HCT116 (cell line): ENCODE measurements at regions not wholly inside any gene's neighbourhood (a gene's known extent, or its start where the extent isn't known, plus 50 kb on each side); places are given as distances from the start of the nearest gene placed in this dataset.

Experiments used
- ATAC-seq: fragments of 200-7000 bp; cut with Tn5 transposase; 2 replicates; pipeline ENCODE4 v1.9.1; 2020; ENCODE audit warnings: mild to moderate bottlenecking, moderate library complexity
- BruUV-seq: library from RNA; stranded (reverse); fragments of 400-500 nt; replicated peaks from 2 replicates; lab custom pipeline; 2021; lab: Mats Ljungman, UMichigan
- CTCF ChIA-PET: fragments of 300-600 bp; sonication (Branson Sonifier 250); formaldehyde crosslinking; loops from one replicate; lab custom pipeline; 2021; ENCODE audit warnings: antibody characterized with exemption; lab: Charles Lee
- POLR2A ChIA-PET: fragments of 300-600, 350-600 bp; sonication (Branson Sonifier 250); formaldehyde crosslinking; loops from one replicate; lab custom pipeline; 2021; ENCODE audit warnings: antibody characterized with exemption; lab: Charles Lee
- RAD21 ChIA-PET, 2 experiments: fragments of 300-600 bp; sonication (Branson Sonifier 250); formaldehyde crosslinking; loops; one replicate each; lab custom pipeline; 2023; ENCODE audit warnings: low total read pairs in 2 of 2; ENCODE audit not compliant: uncharacterized antibody in 2 of 2, unreplicated experiment in 2 of 2, low non-redundant PET in 1 of 2; lab: Charles Lee
- DNase-seq: peaks from one replicate; pipeline ENCODE4 v3.0.0-alpha.2; 2010; ENCODE audit warnings: low read depth, low spot score
- H2AFZ ChIP-seq: fragments of 200-600 bp; shearing (Covaris generic), sonication (generic); 2 replicates; pipeline ENCODE4 v1.6.1; 2017; ENCODE audit warnings: low read depth, mixed run types, mixed read lengths, antibody characterized with exemption, low read length; ENCODE audit not compliant: poor library complexity, severe bottlenecking
- H3K27ac ChIP-seq: 2 replicates; pipeline ENCODE4 v1.5.1; 2012; ENCODE audit warnings: low read depth, low read length
- H3K27me3 ChIP-seq: fragments of 200-600 bp; sonication (generic); 2 replicates; pipeline ENCODE4 v1.6.1; 2016; ENCODE audit warnings: mixed run types, low read length, mixed read lengths; ENCODE audit not compliant: insufficient read depth
- H3K36me3 ChIP-seq, 2 experiments: fragments of 200-500 bp in 1 of 2; fragments of 200-600 bp in 1 of 2; sonication (Bioruptor generic) in 1 of 2; sonication (generic) in 1 of 2; 2 replicates each; pipeline versions ENCODE4 v1.5.1 to v1.6.1; 2014 to 2016; ENCODE audit warnings: low read length in 2 of 2, inconsistent platforms in 1 of 2, mixed read lengths in 1 of 2, mixed run types in 1 of 2; ENCODE audit not compliant: insufficient read depth in 2 of 2, control insufficient read depth in 1 of 2
- H3K4me1 ChIP-seq, 2 experiments: fragments of 200-600 bp in 1 of 2; sonication (generic) in 1 of 2; 2 replicates each; pipeline versions ENCODE4 v1.5.1 to v1.6.1; 2012 to 2017; ENCODE audit warnings: low read length in 2 of 2, inconsistent platforms in 1 of 2, mild to moderate bottlenecking in 1 of 2, mixed read lengths in 1 of 2, mixed run types in 1 of 2, moderate library complexity in 1 of 2; ENCODE audit not compliant: insufficient read depth in 2 of 2, control insufficient read depth in 1 of 2
- H3K4me2 ChIP-seq: fragments of 200-600 bp; sonication (generic); 2 replicates; pipeline ENCODE4 v1.6.1; 2017; ENCODE audit warnings: mixed run types, low read length, mixed read lengths
- H3K4me3 ChIP-seq, 2 experiments: fragments of 200-600 bp in 1 of 2; sonication (generic) in 1 of 2; replicated peaks in 1 of 2; 2 replicates each; pipeline ENCODE4 v1.5.1; 2011 to 2016; ENCODE audit warnings: low read length in 2 of 2, control low read depth in 1 of 2, low read depth in 1 of 2, mild to moderate bottlenecking in 1 of 2, mixed read lengths in 1 of 2, mixed run types in 1 of 2
- H3K79me2 ChIP-seq: fragments of 200-600 bp; sonication (generic); 2 replicates; pipeline ENCODE4 v1.6.1; 2017; ENCODE audit warnings: mild to moderate bottlenecking, mixed run types, low read length, moderate library complexity, mixed read lengths; ENCODE audit not compliant: insufficient read depth
- H3K9ac ChIP-seq: fragments of 200-600 bp; sonication (generic); 2 replicates; pipeline ENCODE4 v1.6.1; 2016; ENCODE audit warnings: low read length, mixed read lengths
- H3K9me2 ChIP-seq: fragments of 200-600 bp; sonication (generic), shearing (Covaris generic); 2 replicates; pipeline ENCODE4 v1.6.1; 2017; ENCODE audit warnings: mixed run types, mild to moderate bottlenecking, moderate library complexity; ENCODE audit not compliant: insufficient read depth
- H3K9me3 ChIP-seq, 2 experiments: fragments of 200-500 bp in 1 of 2; fragments of 200-600 bp in 1 of 2; sonication (Bioruptor generic) in 1 of 2; sonication (generic) in 1 of 2; 2 replicates each; pipeline ENCODE4 v1.6.1; 2014 to 2017; ENCODE audit warnings: low read length in 2 of 2, mixed read lengths in 2 of 2, inconsistent platforms in 1 of 2, low read depth in 1 of 2, mild to moderate bottlenecking in 1 of 2, mixed run types in 1 of 2, moderate library complexity in 1 of 2; ENCODE audit not compliant: control insufficient read depth in 1 of 2, insufficient read depth in 1 of 2
- H4K20me1 ChIP-seq: fragments of 200-600 bp; sonication (generic), shearing (Covaris generic); 2 replicates; pipeline ENCODE4 v1.6.1; 2017; ENCODE audit warnings: mixed run types, mild to moderate bottlenecking, moderate library complexity; ENCODE audit not compliant: insufficient read depth
- CBX3 ChIP-seq: IDR thresholded peaks from 2 replicates; pipeline ENCODE4 v1.6.1; 2012; ENCODE audit warnings: low read depth
- ELF1 ChIP-seq: IDR thresholded peaks from 2 replicates; pipeline ENCODE4 v1.6.1; 2012; ENCODE audit warnings: low read depth, borderline replicate concordance
- EZH2phosphoT487 ChIP-seq: fragments of 200-600 bp; IDR thresholded peaks from 2 replicates; pipeline ENCODE4 v1.6.1; 2018; ENCODE audit warnings: antibody characterized with exemption, borderline replicate concordance
- SIN3A ChIP-seq: IDR thresholded peaks from 2 replicates; pipeline ENCODE4 v1.6.1; 2012; ENCODE audit warnings: low read depth
- SP1 ChIP-seq: IDR thresholded peaks from 2 replicates; pipeline ENCODE4 v1.6.1; 2012; ENCODE audit warnings: low read depth
- YY1 ChIP-seq: IDR thresholded peaks from 2 replicates; pipeline ENCODE4 v1.6.1; 2011; ENCODE audit warnings: low read length, low read depth, moderate library complexity, mild to moderate bottlenecking; ENCODE audit not compliant: insufficient replicate concordance; ENCODE audit errors: extremely low read depth
- ZFX ChIP-seq: fragments of 450-650 bp; IDR thresholded peaks from 2 replicates; pipeline ENCODE4 v1.6.1; 2017
- intact Hi-C: fragments of 100-400 bp; cut with micrococcal nuclease; formaldehyde crosslinking; loops from 2 replicates; pipeline ENCODE4 v1.10.0; 2022
- TF ChIP-seq, protein P1 (sequence below): IDR thresholded peaks from 2 replicates; pipeline ENCODE4 v1.6.1; 2012
- TF ChIP-seq, protein P2 (sequence below): IDR thresholded peaks from 2 replicates; pipeline ENCODE4 v1.6.1; 2011; ENCODE audit warnings: mild to moderate bottlenecking, low read length, moderate library complexity; ENCODE audit not compliant: insufficient replicate concordance; ENCODE audit errors: extremely low read depth

DNA sequence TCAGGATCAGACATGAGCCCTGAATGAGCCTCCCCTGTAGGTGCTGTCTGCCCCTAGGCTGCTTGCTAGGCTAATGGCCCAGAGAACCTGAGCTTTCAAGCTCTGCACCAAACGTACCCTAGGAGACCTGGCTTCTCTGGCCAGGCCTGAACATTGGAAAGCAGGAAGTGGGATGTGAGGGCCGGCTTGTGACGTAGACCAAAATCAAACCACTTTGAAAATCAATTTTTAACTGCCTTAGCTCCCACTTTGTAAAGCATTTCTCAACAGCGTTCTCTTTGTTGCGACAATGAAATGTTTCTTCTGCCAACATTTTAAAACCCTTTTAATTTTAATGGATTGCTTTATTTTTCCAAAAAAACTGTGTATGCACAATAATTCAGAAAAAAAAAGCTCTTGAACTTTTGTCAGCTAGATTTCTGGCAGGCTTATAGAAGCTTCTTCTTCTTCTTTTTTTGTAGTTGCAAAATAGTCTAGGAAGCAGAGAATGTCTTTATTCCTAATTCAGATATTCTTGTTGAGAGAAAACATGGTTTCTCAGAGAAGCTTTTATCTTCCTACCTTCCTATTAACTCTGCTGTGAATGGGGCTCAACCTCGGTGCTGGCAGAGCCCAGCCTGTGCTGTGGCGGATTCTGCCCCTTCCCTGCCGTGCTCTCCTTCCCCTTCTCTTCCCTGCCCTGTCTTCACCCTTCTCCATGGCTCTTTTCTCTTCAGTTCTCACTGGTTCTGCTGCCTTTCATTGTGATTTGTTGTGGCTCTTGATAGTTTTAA lies 145.2 kb upstream of the SFRP2 start:
- ATAC-seq (no peak), DNase-seq (no peak)
- RAD21 ChIA-PET, result no interaction called here
- no TSS peak for BruUV-seq
- H3K4me1 ChIP-seq, result no peaks in the 10 kb centered on the region
- no peaks in the 10 kb centered on the region for H3K36me3 ChIP-seq
- no peaks in the 10 kb centered on the region for H4K20me1 ChIP-seq
- H3K9me3 ChIP-seq, result no peaks in the 10 kb centered on the region
- intact Hi-C loops, result no loop called here
- CTCF ChIA-PET, result no interaction called here
- H3K27ac ChIP-seq, result no peak overlapping the region
- no peak overlapping the region for H2AFZ ChIP-seq
- peaks cover 6% of the 10 kb centered on the region; the same call in 1 of the 2 replicates for H3K27me3 ChIP-seq
- POLR2A ChIA-PET, result no interaction called here
- TF ChIP-seq ELF1 (no peak), YY1 (no peak), EZH2phosphoT487 (no peak), CBX3 (no peak), ZFX (no peak), SP1 (no peak), SIN3A (no peak)
- TF ChIP-seq, protein P1, sequence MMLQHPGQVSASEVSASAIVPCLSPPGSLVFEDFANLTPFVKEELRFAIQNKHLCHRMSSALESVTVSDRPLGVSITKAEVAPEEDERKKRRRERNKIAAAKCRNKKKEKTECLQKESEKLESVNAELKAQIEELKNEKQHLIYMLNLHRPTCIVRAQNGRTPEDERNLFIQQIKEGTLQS, result no peak
- TF ChIP-seq, protein P2, sequence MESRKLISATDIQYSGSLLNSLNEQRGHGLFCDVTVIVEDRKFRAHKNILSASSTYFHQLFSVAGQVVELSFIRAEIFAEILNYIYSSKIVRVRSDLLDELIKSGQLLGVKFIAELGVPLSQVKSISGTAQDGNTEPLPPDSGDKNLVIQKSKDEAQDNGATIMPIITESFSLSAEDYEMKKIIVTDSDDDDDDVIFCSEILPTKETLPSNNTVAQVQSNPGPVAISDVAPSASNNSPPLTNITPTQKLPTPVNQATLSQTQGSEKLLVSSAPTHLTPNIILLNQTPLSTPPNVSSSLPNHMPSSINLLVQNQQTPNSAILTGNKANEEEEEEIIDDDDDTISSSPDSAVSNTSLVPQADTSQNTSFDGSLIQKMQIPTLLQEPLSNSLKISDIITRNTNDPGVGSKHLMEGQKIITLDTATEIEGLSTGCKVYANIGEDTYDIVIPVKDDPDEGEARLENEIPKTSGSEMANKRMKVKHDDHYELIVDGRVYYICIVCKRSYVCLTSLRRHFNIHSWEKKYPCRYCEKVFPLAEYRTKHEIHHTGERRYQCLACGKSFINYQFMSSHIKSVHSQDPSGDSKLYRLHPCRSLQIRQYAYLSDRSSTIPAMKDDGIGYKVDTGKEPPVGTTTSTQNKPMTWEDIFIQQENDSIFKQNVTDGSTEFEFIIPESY, result no peak
- no peaks in the 10 kb centered on the region for H3K9me2 ChIP-seq
- no peak overlapping the region for H3K9ac ChIP-seq
- H3K4me2 ChIP-seq, result no peak overlapping the region
- H3K4me3 ChIP-seq, result no peak overlapping the region
- H3K79me2 ChIP-seq, result no peaks in the 10 kb centered on the region
